GDM1 (cell line): ENCODE measurements at regions not wholly inside any gene's neighbourhood (a gene's known extent, or its start where the extent isn't known, plus 50 kb on each side); places are given as distances from the start of the nearest gene placed in this dataset.
"Not testable (repeated sequence)": the region's sequence is repeated elsewhere in the genome, so short reads cannot be mapped to it uniquely, and the experiment has no call there.

Experiments used
- DNase-seq: peaks from one replicate; lab custom pipeline; 2025; lab: John Stamatoyannopoulos, UW

GRCh38 chr4:126851391-126851790, 781.4 kb upstream of the INTU start:
- DNase-seq: no peak

DNA sequence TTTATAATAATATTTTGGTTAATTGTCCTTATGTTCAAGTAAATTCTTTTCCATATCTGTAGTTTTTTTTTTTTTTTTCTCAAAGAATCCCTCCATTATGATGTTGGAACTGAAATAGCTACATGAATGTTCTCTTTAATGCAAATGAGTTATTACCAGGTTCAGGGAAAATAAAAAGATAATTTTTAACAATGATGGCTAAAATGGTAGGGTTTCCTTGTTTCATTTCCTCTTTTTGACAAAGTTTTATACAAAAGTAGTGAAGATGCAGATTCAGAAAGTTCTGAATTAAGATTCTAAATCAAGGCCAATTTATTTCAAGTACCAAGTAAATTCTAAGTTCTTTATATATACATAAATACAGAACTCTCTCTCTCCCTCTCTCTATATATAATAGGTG, 779.0 kb upstream of the INTU start:
- DNase-seq: no peak

DNA sequence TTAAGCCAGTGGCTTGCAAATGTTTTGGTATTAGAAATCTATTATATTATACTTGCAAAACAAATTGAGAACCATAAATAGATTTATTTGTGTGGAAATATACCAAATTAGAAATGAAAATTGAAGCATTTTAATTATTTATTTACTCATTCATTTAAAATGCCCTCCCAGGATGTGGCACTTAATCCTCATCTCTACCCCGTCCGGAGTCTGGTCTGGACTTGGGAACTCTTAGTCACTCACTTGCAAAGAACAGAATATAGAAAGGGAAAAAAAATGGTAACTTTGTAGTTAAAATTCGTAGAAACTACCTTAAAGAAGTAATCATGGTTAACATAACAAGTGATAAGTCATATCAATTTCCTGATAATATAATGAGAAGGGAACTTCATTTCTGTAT, 775.9 kb upstream of the INTU start:
- no peak for DNase-seq

- DNase-seq: no peak
Measured at GRCh38 chr4:126859314-126859713, 773.4 kb upstream of the INTU start.

DNA sequence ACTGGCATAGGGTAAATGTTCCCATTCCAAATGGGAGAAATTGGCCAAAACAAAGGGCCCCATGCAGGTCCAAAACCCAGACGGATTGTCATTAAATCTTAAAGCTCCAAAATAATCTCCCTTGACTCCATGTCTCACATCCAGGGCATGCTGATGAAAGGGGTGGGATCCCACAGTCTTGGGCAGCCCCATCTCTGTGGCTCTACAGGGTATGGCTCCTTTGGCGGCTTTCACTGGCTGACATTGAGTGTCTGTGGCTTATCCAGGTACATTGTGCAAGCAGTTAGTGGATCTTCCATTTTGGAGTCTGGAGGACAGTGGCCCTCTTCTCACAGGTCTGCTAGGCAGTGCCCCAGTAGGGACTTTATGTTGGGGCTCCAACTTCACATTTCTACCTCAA, 772.9 kb upstream of the INTU start:
- DNase-seq: no peak

DNA sequence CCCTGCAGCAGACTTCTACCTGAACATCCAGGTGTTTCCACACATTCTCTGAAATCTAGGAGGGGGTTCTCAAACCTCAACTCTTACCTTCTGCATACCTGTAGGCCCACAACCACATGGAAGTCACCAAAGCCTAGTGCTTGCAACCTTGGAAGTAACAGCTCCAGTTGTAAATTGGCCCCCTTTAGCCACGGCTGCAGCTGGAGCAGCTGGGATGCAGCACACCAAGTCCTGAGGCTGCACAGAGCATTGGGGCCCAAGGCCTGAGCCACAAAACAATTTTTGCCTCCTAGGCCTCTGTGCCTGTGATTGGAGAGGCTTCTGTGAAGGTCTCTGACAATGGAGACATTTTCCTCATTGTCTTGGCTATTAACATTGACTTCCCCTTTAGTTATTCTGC, 772.4 kb upstream of the INTU start:
- no peak for DNase-seq

- no peak for DNase-seq
Measured at GRCh38 chr4:126869967-126870366, 762.8 kb upstream of the INTU start.

DNA sequence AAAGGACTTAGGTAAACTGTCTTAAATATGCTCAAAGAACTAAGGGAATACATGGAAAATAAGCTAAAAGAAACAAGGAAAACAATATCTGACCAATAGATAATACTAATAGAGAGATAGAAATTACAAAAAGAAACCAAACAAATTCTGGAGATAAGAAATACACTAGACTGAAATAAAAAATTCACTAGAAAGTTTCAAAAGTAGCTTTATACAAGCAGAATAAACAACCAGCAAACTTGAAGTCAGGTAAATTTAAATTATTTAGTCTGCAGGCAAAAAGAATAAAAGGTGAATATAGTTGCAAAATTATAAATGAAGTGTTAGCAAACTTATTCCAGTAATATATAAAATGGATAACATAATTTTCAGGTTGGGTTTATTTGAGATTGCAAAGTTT, 760.9 kb upstream of the INTU start:
- no peak for DNase-seq

- no peak for DNase-seq
Measured at GRCh38 chr4:126874533-126874932, 758.2 kb upstream of the INTU start.

DNA sequence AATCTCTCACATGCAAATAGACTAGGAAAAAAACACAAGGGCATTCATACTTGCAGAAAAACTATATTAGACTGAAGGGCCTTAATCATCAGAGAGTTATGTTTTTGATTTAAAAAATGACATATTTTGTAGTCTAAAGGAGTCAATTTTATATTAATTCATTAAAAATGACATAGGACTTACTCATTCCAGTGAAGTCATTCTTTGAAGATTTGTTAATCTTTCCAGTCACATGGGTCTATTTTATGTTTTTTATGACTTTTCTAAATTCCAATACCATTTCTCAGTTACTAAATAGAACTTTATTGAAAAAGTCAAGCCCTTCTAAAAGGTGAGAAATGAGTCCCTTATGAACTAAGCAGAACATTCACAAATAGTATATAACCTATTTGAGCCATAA, 743.8 kb upstream of the INTU start:
- DNase-seq: no peak

DNA sequence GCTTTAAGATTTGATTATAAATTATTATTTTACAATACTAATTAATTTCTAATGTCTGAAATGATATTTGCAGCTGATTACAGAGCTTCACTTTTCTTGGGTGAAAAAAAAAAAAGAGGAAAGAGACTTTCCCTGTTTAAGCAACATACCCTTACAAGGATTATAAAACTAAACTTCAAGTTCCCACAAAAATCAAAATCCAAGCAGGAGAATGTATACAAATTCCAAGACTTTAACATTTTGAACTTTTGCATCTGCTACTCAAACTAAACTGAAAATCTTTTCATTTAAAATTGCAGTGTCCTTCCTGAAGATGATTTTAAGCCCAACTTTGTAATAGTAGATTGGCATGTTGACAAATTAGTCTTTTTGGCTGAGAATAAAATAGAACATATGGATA, 742.4 kb upstream of the INTU start:
- DNase-seq: no peak

GRCh38 chr4:126890994-126891393, 741.8 kb upstream of the INTU start:
- no peak for DNase-seq

GRCh38 chr4:126894963-126895362, 737.8 kb upstream of the INTU start:
- no peak for DNase-seq

GRCh38 chr4:126895988-126896570, 736.7 kb upstream of the INTU start:
- no peak for DNase-seq

DNA sequence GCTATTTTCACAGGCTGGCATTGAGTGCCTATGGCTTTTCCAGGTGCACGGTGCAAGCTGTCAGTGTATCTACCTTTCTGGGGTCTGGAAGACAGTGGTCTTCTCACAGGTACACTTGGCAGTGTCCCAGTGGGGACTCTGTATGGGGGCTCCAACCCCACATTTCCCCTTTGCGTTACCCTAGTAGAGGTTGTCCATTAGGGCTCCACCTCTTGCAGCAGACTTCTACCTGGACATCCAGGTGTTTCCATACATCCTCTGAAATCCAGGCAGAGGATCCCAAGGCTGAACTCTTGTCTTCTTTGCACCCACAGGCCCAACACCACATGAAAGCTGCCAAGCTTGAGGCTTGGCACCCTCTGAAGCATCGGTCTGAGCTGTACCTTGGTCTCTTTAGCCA, 735.7 kb upstream of the INTU start:
- no peak for DNase-seq

DNA sequence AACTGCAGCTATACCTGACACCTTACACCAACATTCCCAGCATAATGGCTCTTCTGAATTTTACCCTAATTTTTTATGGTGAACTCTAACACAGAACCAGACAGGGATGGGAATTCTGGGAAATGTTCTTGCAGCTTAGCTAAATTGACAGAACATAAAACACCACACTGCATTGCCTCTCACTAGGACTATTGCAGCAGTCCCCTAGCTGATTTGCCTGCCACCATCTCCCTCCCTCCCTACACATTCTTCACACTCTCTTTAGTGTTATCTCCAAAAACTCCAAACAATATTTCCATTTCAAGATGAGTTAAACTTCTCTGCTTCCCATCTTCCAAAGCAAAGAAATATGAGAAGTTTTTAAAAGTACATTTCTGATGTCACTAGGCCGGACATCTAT, 733.9 kb upstream of the INTU start:
- DNase-seq: no peak

- no peak for DNase-seq
Measured at GRCh38 chr4:126899331-126899801, 733.4 kb upstream of the INTU start.

DNA sequence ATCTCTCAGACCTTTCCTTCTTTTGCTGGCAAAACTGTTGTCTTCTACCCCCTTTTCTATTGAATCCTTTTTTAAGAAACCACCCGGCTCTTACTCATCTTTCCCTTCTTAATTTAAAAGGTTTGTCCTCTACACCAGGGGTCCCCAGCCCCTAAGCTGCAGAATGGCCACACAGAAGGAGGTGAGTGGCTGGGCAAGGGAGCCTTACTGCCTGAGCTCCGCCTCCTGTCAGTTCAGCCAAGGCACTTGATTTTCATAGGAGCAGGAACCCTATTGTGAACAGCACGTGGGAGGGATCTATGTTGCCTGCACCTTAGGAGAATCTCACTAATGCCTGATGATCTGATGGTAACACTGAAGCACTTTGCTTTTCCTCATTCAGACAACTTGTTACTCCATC, 726.3 kb upstream of the INTU start:
- DNase-seq: no peak

GRCh38 chr4:126907389-126907788, 725.4 kb upstream of the INTU start:
- no peak for DNase-seq

- no peak for DNase-seq
Measured at GRCh38 chr4:126916049-126916625, 716.6 kb upstream of the INTU start.

DNA sequence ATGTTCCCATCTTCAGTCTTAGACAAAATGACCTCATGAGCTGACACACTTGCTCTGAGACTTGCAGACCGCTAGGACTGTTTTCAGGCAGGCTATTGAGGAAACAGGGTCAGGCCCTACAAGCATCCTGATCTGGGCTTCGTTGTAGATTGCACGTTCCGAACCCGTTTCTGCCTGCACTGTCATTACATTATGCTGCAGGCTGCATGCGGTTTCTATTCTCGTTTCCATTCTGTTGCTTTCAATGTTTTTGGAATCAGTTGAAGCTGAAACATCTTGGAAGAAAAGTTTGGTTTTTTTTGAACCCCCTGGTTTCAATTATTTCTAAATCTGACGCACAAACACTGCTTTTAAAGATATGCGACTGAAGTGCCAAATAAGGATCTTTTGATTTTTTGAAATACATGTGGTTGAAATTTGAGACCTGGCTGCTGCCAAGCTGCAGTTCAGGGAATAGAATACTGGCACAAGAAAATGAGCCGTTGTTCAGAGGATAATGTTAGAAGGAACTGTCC, 716.1 kb upstream of the INTU start:
- DNase-seq: no peak

DNA sequence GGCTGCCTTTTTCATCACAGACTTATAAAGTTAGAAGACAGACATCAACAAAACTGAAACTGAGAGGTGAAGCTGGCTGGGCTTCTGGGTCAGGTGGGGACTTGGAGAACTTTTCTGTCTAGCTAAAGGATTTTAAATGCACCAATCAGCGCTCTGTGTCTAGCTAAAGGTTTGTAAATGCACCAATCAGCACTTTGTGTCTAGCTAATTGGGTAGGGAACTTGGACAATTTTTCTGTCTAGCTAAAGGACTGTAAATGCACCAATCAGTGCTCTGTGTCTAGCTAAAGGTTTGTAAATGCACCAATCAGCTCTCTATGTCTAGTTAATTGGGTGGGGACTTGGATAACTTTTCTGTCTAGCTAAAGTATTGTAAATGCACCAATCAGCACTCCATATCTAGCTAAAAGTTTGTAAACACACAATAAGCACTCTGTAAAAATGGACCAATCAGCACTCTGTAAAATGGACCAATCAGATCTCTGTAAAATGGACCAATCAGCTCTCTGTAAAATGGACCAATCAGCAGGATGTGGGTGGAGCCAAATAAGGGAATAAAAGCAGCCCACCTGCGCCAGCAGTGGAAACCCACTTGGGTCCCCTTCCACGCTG, 710.3 kb upstream of the INTU start:
- not testable (repeated sequence) for DNase-seq

DNA sequence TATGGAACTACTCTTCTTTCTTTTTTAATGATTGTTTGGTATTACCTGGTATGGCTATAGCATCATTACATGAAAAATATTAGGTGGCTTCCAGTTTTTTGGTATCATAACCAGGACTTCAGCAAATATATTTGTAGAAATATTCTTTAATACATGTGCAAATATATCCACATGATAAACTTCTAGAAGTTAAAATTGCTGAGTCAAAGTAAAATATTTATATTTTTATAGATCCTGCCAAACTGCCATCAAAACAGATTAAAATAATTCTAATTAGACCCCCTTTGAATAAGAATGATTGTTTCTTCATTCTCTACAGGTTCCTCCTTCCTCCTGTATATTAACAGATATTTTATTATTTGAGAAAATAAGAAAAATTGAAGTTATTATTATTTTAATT, 708.5 kb upstream of the INTU start:
- no peak for DNase-seq

- not testable (repeated sequence) for DNase-seq
Measured at GRCh38 chr4:126930059-126930458, 702.7 kb upstream of the INTU start.
